ENCODE measurements at regions not wholly inside any gene's neighbourhood (a gene's known extent, or its start where the extent isn't known, plus 50 kb on each side); places are given as distances from the start of the nearest gene placed in this dataset.
"Not testable (repeated sequence)": the region's sequence is repeated elsewhere in the genome, so short reads cannot be mapped to it uniquely, and the experiment has no call there.

- H3K4me3 ChIP-seq (ENCODE audit: low read depth, low read length): no peak overlapping the region
- no peak for TF ChIP-seq CTCF (IDR thresholded peaks at IDR 0.05; ENCODE audit: low read depth, low read length)
Measured at GRCh38 chr4:26009502-26009901, 95.5 kb downstream of the SMIM20 start.

- no peak for TF ChIP-seq CTCF (IDR thresholded peaks at IDR 0.05; ENCODE audit: low read depth, low read length)
- no peak overlapping the region for H3K4me3 ChIP-seq (ENCODE audit: low read depth, low read length)
Measured at GRCh38 chr4:26010304-26010703, 96.3 kb downstream of the SMIM20 start.

- no peak overlapping the region for H3K4me3 ChIP-seq (ENCODE audit: low read depth, low read length)
- no peak for TF ChIP-seq CTCF (IDR thresholded peaks at IDR 0.05; ENCODE audit: low read depth, low read length)
Measured at GRCh38 chr4:26013629-26014028, 99.6 kb downstream of the SMIM20 start.

GRCh38 chr4:26015133-26015651, 101.2 kb downstream of the SMIM20 start:
- no peak overlapping the region for H3K4me3 ChIP-seq (ENCODE audit: low read depth, low read length)
- TF ChIP-seq CTCF (IDR thresholded peaks at IDR 0.05; ENCODE audit: low read depth, low read length): no peak

GRCh38 chr4:26015906-26016305, 101.9 kb downstream of the SMIM20 start:
- H3K4me3 ChIP-seq (ENCODE audit: low read depth, low read length): no peak overlapping the region
- no peak for TF ChIP-seq CTCF (IDR thresholded peaks at IDR 0.05; ENCODE audit: low read depth, low read length)

GRCh38 chr4:26017531-26017930, 103.5 kb downstream of the SMIM20 start:
- no peak overlapping the region for H3K4me3 ChIP-seq (ENCODE audit: low read depth, low read length)
- no peak for TF ChIP-seq CTCF (IDR thresholded peaks at IDR 0.05; ENCODE audit: low read depth, low read length)

GRCh38 chr4:26017961-26018700, 104.1 kb downstream of the SMIM20 start:
- not testable (repeated sequence) for H3K4me3 ChIP-seq (ENCODE audit: low read depth, low read length)

Data from WI38 (cell line).